Left lung (tissue), 4 donors: ENCODE measurements at regions not wholly inside any gene's neighbourhood (a gene's known extent, or its start where the extent isn't known, plus 50 kb on each side); places are given as distances from the start of the nearest gene placed in this dataset.
"Not testable (repeated sequence)": the region's sequence is repeated elsewhere in the genome, so short reads cannot be mapped to it uniquely, and the experiment has no call there.

Experiments
- ATAC-seq: fragments of 200-7000 bp; cut with Tn5 transposase; one replicate; pipeline ENCODE4 v1.9.1; 2020; ENCODE audit warnings: moderate library complexity
- DNase-seq, 4 donors: peaks; one replicate each; pipeline ENCODE4 v3.0.0-alpha.2; 2013 to 2020
- H3K27ac ChIP-seq, 2 donors: fragments of 200-600 bp; sonication (generic) in 1 of 2; one replicate each; pipeline versions ENCODE4 v1.5.0 to v1.8.0; 2020 to 2021
- H3K27me3 ChIP-seq, 2 donors: fragments of 200-600 bp; sonication (generic) in 1 of 2; one replicate each; pipeline versions ENCODE4 v1.5.0 to v1.8.0; 2020 to 2021
- H3K36me3 ChIP-seq, 2 donors: fragments of 200-600 bp; sonication (generic) in 1 of 2; one replicate each; pipeline versions ENCODE4 v1.5.0 to v1.8.0; 2020 to 2021
- H3K4me1 ChIP-seq, 2 donors: fragments of 200-600 bp; one replicate each; pipeline ENCODE4 v1.8.0; 2021
- H3K4me3 ChIP-seq, 2 donors: fragments of 200-600 bp; sonication (generic) in 1 of 2; one replicate each; pipeline versions ENCODE4 v1.5.0 to v1.8.0; 2020 to 2021; ENCODE audit warnings: mild to moderate bottlenecking in 1 of 2
- H3K9me3 ChIP-seq, 2 donors: fragments of 200-600 bp; sonication (generic) in 1 of 2; one replicate each; pipeline versions ENCODE4 v1.5.0 to v1.8.0; 2020 to 2021
- CTCF ChIP-seq, 2 donors: fragments of 200-600 bp; sonication (generic) in 1 of 2; IDR thresholded peaks; one replicate each; pipeline versions ENCODE4 v1.5.0 to v1.8.0; 2021; ENCODE audit warnings: antibody characterized with exemption in 2 of 2
- intact Hi-C, 2 donors: fragments of 100-400 bp; cut with DNase I; formaldehyde crosslinking; loops; one replicate each; pipeline versions ENCODE4 v1.11.2 to v1.14.2; 2022
- donor health status: DM: no; HTN: yes; CAD: no.
- donor health status: DM: no; HTN: no; CAD: no.

GRCh38 chrX:83416273-83416672 lies 91.8 kb upstream of the POU3F4 start:
- no peak overlapping the region for H3K27ac ChIP-seq
- no peak overlapping the region for H3K4me3 ChIP-seq
- DNase-seq (peak in 1 of 4 donors; percentile 2), ATAC-seq (peak; percentile 45)
- intact Hi-C loops, result no loop called here
- TF ChIP-seq CTCF (IDR thresholded peaks at IDR 0.05), result peak in 1 of 2 donors; percentile 20
- no peaks in the 10 kb centered on the region for H3K27me3 ChIP-seq
- H3K9me3 ChIP-seq, result peaks cover 0 to 2% of the 10 kb centered on the region in 2 donors
- no peaks in the 10 kb centered on the region for H3K4me1 ChIP-seq
- no peaks in the 10 kb centered on the region for H3K36me3 ChIP-seq

GRCh38 chrX:83419030-83419792 lies 88.9 kb upstream of the POU3F4 start:
- ATAC-seq (no peak), DNase-seq (no peak)
- Histone ChIP-seq H3K36me3 (no peaks in the 10 kb centered on the region), H3K27ac (no peak overlapping the region), H3K4me3 (no peak overlapping the region), H3K9me3 (peaks cover 0 to 3% of the 10 kb centered on the region in 2 donors), H3K4me1 (no peaks in the 10 kb centered on the region), H3K27me3 (no peaks in the 10 kb centered on the region)
- intact Hi-C loops, result no loop called here
- no peak for TF ChIP-seq CTCF (IDR thresholded peaks at IDR 0.05)

GRCh38 chrX:83422836-83423235 lies 85.3 kb upstream of the POU3F4 start:
- ATAC-seq, result no peak
- no peak for TF ChIP-seq CTCF (IDR thresholded peaks at IDR 0.05)
- peaks cover 0 to 3% of the 10 kb centered on the region in 2 donors for H3K9me3 ChIP-seq
- intact Hi-C loops, result no loop called here
- H3K36me3 ChIP-seq, result no peaks in the 10 kb centered on the region
- no peak for DNase-seq
- no peaks in the 10 kb centered on the region for H3K4me1 ChIP-seq
- H3K27me3 ChIP-seq, result no peaks in the 10 kb centered on the region
- H3K27ac ChIP-seq, result no peak overlapping the region
- no peak overlapping the region for H3K4me3 ChIP-seq

GRCh38 chrX:83442552-83442951 lies 65.5 kb upstream of the POU3F4 start:
- intact Hi-C loops, H3K27me3 ChIP-seq, H3K36me3 ChIP-seq, DNase-seq, H3K9me3 ChIP-seq, H3K4me3 ChIP-seq, ATAC-seq, H3K27ac ChIP-seq, H3K4me1 ChIP-seq: not testable (repeated sequence)

GRCh38 chrX:83446355-83446754 lies 61.7 kb upstream of the POU3F4 start:
- no peak for DNase-seq
- no peak for TF ChIP-seq CTCF (IDR thresholded peaks at IDR 0.05)
- Histone ChIP-seq H3K4me1 (no peaks in the 10 kb centered on the region), H3K9me3 (peaks cover 0 to 2% of the 10 kb centered on the region in 2 donors), H3K36me3 (no peaks in the 10 kb centered on the region), H3K27ac (no peak overlapping the region), H3K4me3 (no peak overlapping the region), H3K27me3 (no peaks in the 10 kb centered on the region)
- no peak for ATAC-seq
- intact Hi-C loops, result no loop called here
